ENCODE measurements at regions not wholly inside any gene's neighbourhood (a gene's known extent, or its start where the extent isn't known, plus 50 kb on each side); places are given as distances from the start of the nearest gene placed in this dataset.

DNA sequence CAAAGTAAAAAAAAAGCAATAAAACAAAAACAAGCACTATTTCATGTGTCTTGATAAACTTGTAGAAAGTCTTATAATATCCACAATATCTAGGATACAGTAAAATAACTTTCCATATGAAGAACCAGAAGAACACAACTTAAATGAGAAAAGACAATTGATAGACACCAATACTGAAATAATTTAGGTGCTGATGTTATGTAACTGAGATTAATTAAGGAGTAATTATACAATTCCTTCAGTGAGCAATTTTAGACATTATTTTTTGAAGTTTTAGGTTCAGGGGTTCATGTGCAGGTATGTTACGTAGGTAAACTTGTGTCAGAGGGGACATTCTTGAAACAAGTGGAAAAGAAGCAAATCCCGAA is 88.3 kb upstream of the VPREB1 start:
- Histone ChIP-seq H3K36me3 (no peaks in the 10 kb centered on the region), H3K27ac (no peak overlapping the region), H3K27me3 (no peaks in the 10 kb centered on the region), H3K9me3 (no peaks in the 10 kb centered on the region), H3K4me3 (no peak overlapping the region), H3K4me1 (no peaks in the 10 kb centered on the region)
- ATAC-seq (no peak), DNase-seq (no peak)
- TF ChIP-seq, protein P1, sequence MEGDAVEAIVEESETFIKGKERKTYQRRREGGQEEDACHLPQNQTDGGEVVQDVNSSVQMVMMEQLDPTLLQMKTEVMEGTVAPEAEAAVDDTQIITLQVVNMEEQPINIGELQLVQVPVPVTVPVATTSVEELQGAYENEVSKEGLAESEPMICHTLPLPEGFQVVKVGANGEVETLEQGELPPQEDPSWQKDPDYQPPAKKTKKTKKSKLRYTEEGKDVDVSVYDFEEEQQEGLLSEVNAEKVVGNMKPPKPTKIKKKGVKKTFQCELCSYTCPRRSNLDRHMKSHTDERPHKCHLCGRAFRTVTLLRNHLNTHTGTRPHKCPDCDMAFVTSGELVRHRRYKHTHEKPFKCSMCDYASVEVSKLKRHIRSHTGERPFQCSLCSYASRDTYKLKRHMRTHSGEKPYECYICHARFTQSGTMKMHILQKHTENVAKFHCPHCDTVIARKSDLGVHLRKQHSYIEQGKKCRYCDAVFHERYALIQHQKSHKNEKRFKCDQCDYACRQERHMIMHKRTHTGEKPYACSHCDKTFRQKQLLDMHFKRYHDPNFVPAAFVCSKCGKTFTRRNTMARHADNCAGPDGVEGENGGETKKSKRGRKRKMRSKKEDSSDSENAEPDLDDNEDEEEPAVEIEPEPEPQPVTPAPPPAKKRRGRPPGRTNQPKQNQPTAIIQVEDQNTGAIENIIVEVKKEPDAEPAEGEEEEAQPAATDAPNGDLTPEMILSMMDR (IDR thresholded peaks at IDR 0.05) = no peak
- no peak for TF ChIP-seq POLR2A (IDR thresholded peaks at IDR 0.05)
- WGBS (ENCODE audit: insufficient coverage, low coverage, low lambda C conversion rate, missing lambda C conversion rate) = 4% methylated on average over 2 of the region's 2 CpGs
- intact Hi-C loops (cut with DNase I) = no loop called here

DNA sequence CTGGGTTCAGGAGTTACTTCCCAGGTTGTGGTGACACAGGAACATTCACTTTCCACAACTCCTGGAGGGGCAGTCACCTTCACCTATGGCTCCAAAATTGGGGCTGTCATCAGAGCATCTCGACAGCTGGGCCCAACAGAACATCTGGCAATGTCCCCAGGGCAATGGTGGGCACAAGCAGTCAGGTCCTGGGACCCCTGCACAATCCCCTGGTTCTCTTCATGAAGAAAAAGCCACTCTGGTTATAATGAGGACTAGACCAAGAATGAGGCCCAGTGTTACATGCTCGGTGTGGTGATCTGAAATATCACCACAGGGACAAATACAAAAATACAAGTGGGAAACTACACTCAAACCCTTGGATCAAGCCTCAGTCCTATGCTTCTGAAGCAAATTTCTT is 89.0 kb upstream of the VPREB1 start:
- ATAC-seq (no peak), DNase-seq (no peak)
- Histone ChIP-seq H3K27me3 (no peaks in the 10 kb centered on the region), H3K27ac (no peak overlapping the region), H3K4me3 (no peak overlapping the region), H3K9me3 (no peaks in the 10 kb centered on the region), H3K4me1 (no peaks in the 10 kb centered on the region), H3K36me3 (no peaks in the 10 kb centered on the region)
- intact Hi-C loops (cut with DNase I) = no loop called here
- 82% methylated on average over 2 of the region's 2 CpGs for WGBS (ENCODE audit: insufficient coverage, low coverage, low lambda C conversion rate, missing lambda C conversion rate)
- TF ChIP-seq POLR2A (IDR thresholded peaks at IDR 0.05) = no peak
- TF ChIP-seq, protein P1 (IDR thresholded peaks at IDR 0.05) = no peak

DNA sequence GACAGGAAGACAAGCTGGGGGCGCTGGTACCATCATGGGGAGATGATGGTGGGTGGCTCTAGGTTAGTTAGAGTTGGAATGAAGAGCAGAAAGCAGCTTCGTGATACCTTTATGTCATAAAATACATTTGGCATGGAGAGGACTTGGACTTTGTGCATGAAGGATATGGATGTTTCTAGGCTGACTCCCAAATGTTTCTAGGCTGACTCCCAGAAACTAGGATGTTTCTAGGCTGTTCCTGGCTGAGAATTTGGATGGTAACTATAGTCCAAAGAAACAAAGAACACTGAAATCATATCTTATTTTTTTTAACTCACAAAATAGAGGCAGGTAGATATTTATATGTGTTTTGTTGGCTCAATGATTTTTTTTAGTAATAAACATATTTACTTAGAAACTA is 89.4 kb upstream of the VPREB1 start:
- ATAC-seq (no peak), DNase-seq (no peak)
- WGBS (ENCODE audit: insufficient coverage, low coverage, low lambda C conversion rate, missing lambda C conversion rate) = 49% methylated on average over 2 of the region's 2 CpGs
- no peak overlapping the region for H3K4me3 ChIP-seq
- H3K4me1 ChIP-seq = no peaks in the 10 kb centered on the region
- intact Hi-C loops (cut with DNase I) = no loop called here
- H3K36me3 ChIP-seq = no peaks in the 10 kb centered on the region
- TF ChIP-seq, protein P1 (IDR thresholded peaks at IDR 0.05) = no peak
- no peak for TF ChIP-seq POLR2A (IDR thresholded peaks at IDR 0.05)
- no peak overlapping the region for H3K27ac ChIP-seq
- H3K27me3 ChIP-seq = no peaks in the 10 kb centered on the region
- H3K9me3 ChIP-seq = no peaks in the 10 kb centered on the region

DNA sequence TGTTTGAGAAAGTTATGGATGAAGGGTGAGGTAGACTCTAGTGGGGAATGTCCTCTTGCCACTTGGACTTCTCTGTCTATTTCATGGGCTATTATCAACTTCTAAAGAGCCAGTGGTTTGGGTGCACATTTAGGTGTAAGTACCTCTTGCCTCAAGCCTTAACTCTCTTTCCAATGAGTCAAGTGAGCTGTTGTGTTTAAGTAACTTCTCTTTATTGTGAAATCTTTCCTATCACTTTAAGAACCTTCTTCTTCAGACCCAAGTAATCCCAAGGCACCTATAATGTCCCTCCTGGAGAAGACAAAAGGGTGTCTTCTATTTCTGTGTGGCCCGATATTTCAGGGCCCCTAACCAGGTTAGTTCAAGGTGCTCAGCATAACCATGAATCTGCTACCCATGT is 90.5 kb upstream of the VPREB1 start:
- DNase-seq (no peak), ATAC-seq (no peak)
- Histone ChIP-seq H3K9me3 (no peaks in the 10 kb centered on the region), H3K27me3 (no peaks in the 10 kb centered on the region), H3K36me3 (no peaks in the 10 kb centered on the region), H3K4me3 (no peak overlapping the region), H3K27ac (no peak overlapping the region), H3K4me1 (no peaks in the 10 kb centered on the region)
- intact Hi-C loops (cut with DNase I) = no loop called here
- TF ChIP-seq, protein P1 (IDR thresholded peaks at IDR 0.05) = no peak
- TF ChIP-seq POLR2A (IDR thresholded peaks at IDR 0.05) = no peak
- 90% methylated on average over 1 of the region's 1 CpG for WGBS (ENCODE audit: insufficient coverage, low coverage, low lambda C conversion rate, missing lambda C conversion rate)

DNA sequence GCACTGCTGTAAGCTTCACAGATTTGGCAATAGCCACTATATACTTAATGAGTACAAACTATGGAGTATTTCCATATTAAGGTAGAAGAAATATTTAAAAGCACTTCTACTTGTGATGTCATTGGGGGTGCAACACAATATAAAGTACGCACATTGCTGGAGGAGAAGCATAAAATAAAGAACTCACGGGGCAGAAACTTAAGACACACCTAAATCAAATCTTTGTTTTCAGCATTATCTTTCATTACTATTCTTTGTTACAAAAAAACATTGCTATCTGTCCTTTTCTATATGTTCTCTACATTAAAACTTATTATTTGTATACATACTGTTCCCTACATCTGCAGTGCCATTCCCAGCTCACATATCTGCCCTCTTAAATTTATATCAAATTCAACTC is 93.3 kb upstream of the VPREB1 start:
- 69% methylated on average over 2 of the region's 2 CpGs for WGBS (ENCODE audit: insufficient coverage, low coverage, low lambda C conversion rate, missing lambda C conversion rate)
- Histone ChIP-seq H3K27ac (no peak overlapping the region), H3K4me1 (no peaks in the 10 kb centered on the region), H3K4me3 (no peak overlapping the region), H3K27me3 (no peaks in the 10 kb centered on the region), H3K36me3 (no peaks in the 10 kb centered on the region), H3K9me3 (no peaks in the 10 kb centered on the region)
- ATAC-seq = no peak
- TF ChIP-seq, protein P1 (IDR thresholded peaks at IDR 0.05) = no peak
- TF ChIP-seq POLR2A (IDR thresholded peaks at IDR 0.05) = no peak
- DNase-seq = no peak
- intact Hi-C loops (cut with DNase I) = no loop called here

Data from right lobe of liver (tissue), 6 donors.